ENCODE measurements at regions not wholly inside any gene's neighbourhood (a gene's known extent, or its start where the extent isn't known, plus 50 kb on each side); places are given as distances from the start of the nearest gene placed in this dataset.

GRCh38 chr11:27228232-27228905 lies 134.6 kb downstream of the CCDC34 start (continued):
- TF ChIP-seq KLF6 (CRISPR knock-in tag; IDR thresholded peaks at IDR 0.05; ENCODE audit: borderline replicate concordance): no peak
- TF ChIP-seq PTBP1 (IDR thresholded peaks at IDR 0.05; ENCODE audit: low read depth, low read length): no peak
- TF ChIP-seq, protein P1, sequence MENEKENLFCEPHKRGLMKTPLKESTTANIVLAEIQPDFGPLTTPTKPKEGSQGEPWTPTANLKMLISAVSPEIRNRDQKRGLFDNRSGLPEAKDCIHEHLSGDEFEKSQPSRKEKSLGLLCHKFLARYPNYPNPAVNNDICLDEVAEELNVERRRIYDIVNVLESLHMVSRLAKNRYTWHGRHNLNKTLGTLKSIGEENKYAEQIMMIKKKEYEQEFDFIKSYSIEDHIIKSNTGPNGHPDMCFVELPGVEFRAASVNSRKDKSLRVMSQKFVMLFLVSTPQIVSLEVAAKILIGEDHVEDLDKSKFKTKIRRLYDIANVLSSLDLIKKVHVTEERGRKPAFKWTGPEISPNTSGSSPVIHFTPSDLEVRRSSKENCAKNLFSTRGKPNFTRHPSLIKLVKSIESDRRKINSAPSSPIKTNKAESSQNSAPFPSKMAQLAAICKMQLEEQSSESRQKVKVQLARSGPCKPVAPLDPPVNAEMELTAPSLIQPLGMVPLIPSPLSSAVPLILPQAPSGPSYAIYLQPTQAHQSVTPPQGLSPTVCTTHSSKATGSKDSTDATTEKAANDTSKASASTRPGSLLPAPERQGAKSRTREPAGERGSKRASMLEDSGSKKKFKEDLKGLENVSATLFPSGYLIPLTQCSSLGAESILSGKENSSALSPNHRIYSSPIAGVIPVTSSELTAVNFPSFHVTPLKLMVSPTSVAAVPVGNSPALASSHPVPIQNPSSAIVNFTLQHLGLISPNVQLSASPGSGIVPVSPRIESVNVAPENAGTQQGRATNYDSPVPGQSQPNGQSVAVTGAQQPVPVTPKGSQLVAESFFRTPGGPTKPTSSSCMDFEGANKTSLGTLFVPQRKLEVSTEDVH (IDR thresholded peaks at IDR 0.05; ENCODE audit: low read depth, partially characterized antibody): no peak
- no peak for TF ChIP-seq CC2D1A (IDR thresholded peaks at IDR 0.05)
- TF ChIP-seq SIN3A (IDR thresholded peaks at IDR 0.05; ENCODE audit: borderline replicate concordance in 2 of 2, control insufficient read depth in 1 of 2, low read depth in 2 of 2, low read length in 2 of 2): no peak
- no peak for TF ChIP-seq SUPT5H (IDR thresholded peaks at IDR 0.05)
- TF ChIP-seq MCM2 (IDR thresholded peaks at IDR 0.05; ENCODE audit: low read depth): no peak
- TF ChIP-seq, protein P2, sequence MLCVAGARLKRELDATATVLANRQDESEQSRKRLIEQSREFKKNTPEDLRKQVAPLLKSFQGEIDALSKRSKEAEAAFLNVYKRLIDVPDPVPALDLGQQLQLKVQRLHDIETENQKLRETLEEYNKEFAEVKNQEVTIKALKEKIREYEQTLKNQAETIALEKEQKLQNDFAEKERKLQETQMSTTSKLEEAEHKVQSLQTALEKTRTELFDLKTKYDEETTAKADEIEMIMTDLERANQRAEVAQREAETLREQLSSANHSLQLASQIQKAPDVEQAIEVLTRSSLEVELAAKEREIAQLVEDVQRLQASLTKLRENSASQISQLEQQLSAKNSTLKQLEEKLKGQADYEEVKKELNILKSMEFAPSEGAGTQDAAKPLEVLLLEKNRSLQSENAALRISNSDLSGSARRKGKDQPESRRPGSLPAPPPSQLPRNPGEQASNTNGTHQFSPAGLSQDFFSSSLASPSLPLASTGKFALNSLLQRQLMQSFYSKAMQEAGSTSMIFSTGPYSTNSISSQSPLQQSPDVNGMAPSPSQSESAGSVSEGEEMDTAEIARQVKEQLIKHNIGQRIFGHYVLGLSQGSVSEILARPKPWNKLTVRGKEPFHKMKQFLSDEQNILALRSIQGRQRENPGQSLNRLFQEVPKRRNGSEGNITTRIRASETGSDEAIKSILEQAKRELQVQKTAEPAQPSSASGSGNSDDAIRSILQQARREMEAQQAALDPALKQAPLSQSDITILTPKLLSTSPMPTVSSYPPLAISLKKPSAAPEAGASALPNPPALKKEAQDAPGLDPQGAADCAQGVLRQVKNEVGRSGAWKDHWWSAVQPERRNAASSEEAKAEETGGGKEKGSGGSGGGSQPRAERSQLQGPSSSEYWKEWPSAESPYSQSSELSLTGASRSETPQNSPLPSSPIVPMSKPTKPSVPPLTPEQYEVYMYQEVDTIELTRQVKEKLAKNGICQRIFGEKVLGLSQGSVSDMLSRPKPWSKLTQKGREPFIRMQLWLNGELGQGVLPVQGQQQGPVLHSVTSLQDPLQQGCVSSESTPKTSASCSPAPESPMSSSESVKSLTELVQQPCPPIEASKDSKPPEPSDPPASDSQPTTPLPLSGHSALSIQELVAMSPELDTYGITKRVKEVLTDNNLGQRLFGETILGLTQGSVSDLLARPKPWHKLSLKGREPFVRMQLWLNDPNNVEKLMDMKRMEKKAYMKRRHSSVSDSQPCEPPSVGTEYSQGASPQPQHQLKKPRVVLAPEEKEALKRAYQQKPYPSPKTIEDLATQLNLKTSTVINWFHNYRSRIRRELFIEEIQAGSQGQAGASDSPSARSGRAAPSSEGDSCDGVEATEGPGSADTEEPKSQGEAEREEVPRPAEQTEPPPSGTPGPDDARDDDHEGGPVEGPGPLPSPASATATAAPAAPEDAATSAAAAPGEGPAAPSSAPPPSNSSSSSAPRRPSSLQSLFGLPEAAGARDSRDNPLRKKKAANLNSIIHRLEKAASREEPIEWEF (CRISPR knock-in tag; IDR thresholded peaks at IDR 0.05): no peak
- no peak for TF ChIP-seq ZNF384 (IDR thresholded peaks at IDR 0.05; ENCODE audit: low read depth, low read length)

Data from K562 (cell line).